Superior temporal gyrus (tissue), 1 donor: ENCODE measurements at regions not wholly inside any gene's neighbourhood (a gene's known extent, or its start where the extent isn't known, plus 50 kb on each side); places are given as distances from the start of the nearest gene placed in this dataset.

Experiments used
- DNase-seq: peaks from one replicate; pipeline ENCODE4 v3.0.0-alpha.2; 2016; ENCODE audit errors: extremely low spot score

DNA sequence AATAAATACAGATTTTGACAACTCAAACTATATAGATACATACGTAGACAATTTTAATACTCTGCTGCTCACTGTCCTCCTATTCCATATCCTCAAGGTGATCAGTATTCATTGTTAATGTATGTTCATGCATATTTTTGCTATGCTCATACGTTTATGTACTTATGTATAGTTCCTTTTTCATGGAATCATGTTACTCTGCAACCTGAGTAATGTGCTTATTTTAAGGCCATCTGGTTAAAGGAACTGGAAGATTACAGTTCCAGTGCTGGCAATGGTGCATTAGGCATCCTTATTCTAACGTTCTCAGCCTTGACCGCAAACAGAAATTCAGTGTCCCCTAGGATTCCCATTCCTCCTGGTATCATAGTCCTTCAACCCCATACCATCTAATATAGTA is 385.0 kb upstream of the TNP1 start:
- DNase-seq = no peak

DNA sequence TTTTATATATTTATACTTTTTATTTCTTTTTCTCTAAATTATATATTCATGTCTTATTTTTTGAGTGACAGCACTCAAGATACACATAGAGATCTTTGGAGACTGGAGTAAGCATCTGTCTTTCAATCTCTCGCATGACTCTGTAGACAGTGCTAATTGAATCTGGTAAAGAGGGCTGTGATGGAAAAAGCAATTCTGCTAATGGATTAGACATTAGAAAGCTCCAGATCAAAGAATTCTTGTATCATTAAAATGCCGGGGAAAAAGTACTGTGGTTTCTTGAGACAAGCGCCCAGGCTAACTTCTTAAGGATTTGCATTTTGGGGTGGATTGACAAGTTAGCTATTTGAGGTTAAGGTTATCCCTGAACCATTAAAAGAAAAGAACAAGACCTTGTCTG is 383.1 kb upstream of the TNP1 start:
- DNase-seq = no peak

DNA sequence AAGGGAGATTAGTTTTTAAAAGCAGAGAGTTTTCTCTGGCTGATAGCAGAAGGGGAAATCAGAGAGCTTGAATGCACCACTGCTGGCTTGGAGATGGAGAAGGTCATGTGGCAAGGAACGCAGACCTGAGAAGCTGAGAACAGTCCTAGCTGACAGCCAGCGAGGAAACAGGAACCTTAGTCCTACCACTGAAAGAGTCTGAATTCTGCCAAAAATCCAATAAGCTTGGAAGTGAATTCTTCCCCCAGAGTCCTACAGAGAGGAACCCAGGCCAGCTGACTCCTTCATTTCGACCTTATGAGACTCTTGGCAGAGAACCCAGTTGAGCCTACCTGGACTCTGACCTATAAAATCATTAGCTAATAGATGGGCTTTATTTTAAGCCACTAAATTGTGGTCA is 371.9 kb upstream of the TNP1 start:
- DNase-seq = no peak

DNA sequence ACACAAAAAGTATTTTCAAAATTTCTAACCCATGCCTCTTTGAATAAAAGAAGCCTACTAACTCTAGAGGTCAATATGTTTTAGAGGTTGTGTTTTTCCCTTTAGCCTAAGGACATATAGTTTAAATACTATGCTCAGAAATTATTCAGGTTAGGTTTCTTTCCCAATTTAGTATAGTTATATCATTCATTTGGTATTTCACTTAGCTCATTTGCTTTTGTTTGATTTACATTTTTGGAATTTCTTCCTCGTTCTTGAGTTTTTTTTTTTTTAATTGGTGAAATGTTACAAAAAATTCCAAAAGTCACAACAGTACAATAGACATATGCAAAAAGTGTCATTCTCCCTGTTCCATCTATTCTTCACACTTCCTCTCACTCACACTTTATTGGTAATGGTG is 371.3 kb upstream of the TNP1 start:
- DNase-seq = no peak

DNA sequence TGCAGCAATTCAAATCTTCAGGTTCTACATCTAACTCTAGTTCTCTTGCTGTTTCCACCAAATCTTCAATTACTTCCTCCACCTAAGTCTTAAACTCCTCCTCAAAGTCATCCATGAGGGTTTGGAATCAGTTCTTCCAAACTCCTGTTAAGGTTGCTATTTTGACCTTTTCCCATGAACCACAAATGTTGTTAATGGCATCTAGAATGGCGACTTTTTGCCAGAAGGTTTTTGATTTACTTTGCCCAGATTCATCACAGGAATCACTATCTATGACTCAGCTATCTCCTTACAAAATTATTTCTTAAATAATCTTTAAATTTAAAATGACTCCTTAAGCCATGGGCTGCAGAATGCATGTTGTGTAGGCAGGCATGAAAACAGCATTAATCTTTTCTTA is 368.9 kb upstream of the TNP1 start:
- DNase-seq = no peak

DNA sequence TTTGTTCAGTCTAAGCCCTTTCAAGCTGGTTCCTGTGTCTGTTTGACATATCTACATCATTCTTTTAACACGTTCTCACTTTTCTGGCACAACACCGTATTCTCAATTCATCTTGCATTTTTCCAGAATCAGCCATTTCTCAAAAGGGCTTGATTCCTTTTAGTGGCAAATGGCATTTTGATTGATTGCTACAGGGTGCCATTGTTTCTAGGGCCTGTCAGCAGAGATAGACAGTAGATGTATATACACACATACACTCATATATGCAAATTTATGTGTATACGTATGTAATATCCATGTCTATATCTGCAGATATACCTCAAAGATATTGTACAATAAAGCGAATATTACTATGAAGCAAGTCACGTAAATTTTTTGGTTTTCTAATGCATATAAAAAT is 367.9 kb upstream of the TNP1 start:
- no peak for DNase-seq

DNA sequence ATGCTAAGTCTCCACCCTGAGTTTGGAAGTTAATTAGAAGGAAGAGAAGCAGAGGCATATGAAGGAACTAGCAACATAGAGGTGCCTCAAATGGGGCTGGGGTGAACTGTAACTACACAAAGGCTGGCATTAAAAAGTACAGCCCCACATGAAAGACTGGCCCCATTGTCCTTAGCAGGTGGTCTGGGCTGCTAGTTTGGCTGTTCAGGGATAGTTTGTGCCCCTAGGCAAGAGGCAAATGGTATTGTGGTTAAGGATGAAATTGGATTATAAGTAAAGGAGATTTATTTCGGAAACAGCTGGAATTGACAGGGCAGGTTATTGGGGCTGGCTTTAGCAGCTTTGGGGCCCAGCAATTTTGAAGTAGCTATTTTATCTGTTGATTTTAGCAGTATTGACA is 365.7 kb upstream of the TNP1 start:
- DNase-seq = no peak

DNA sequence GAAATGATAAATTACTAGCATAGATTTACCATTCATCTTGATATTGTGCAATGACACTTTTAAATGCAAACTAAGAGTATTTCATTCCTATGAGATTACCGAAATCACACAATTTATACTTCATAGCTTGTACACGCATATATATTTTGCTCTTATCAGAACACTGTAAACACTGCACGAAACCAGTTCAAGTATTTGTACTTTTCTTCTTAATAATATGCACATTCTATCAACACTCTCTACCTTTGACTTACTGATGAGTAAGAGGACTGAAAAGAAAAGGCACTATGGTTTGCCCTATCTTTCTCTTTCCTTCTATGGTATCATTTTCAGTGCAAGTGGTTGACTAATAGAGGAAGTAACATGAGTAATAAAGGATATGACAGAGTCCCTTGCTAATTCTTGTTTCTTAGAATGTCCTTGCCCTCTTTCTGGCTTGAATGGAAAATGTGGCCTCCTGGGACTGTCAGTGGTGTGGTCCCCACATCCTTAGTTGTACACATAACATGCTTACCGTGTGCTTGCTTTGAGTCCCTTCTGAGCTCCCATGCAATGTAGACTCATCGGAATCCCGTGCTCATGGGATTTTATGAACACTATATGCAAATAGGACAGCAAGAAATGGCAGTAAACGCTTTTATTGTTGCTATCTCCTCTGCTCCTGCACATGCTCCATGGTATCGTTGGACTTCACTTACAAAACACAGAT is 363.5 kb upstream of the TNP1 start:
- no peak for DNase-seq

DNA sequence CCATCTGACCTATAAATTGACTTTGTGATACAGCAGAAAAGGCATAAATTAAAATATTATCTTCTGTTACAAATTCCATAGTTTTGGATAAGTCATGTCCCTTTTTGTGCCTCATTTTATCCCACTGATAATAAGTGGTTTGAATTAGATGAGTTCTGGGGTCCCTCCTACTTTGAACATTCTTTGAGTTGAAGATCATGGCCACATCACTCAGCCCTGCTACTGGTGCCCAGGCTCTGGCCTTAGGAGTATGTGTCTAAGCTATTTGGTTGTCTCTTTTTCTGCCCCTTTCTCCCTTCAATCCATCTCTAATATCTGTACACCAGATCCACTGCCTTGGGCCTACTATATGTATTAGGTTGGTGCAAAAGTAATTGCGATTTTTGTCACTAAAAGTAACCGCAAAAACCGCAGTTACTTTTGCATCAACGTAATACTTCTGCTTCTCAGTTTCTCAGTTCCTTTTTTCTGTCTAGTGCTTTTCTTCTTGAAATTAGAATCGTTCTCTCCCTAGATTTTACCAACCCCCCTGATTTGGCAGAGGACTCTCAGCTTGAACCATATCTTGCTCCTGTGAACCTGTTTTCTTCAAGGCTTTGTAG is 362.5 kb upstream of the TNP1 start:
- DNase-seq = no peak

DNA sequence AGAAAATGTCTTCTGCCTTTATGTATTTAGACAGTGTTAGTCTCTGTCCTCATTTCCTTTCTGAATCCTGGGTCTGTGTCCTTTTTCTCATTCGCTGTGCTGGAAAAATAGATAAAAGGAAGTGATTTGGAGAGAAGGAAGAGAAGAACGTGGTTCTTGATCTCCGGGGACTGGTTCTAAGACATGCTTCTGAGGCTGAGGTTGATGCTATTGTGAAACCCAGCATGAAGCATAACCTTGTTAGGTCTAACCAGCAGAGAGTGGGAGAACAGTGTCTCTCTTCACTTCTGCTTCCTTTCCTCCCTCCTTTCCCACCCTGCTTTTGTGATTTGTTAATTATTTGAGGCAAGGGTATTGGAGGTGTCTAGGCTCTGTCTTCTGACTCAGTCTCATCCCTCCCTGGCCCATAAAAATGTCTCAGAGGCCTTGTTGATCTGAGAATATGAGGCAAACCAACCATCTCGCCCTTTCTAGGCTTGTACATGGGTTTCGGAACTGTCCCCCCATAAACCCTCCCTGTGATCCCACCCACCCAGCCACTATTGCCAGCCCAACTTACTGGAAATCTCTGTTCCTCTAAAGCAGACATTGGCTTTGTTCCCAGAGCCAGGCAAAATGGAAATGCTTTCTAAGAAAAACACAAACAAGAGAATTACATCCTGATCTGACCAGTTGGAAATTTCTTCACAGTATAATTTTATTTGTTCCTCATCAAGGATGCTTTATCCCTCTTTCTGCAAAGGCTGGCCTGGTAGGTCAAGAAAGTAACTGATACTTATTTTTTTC is 360.6 kb upstream of the TNP1 start:
- DNase-seq = no peak

DNA sequence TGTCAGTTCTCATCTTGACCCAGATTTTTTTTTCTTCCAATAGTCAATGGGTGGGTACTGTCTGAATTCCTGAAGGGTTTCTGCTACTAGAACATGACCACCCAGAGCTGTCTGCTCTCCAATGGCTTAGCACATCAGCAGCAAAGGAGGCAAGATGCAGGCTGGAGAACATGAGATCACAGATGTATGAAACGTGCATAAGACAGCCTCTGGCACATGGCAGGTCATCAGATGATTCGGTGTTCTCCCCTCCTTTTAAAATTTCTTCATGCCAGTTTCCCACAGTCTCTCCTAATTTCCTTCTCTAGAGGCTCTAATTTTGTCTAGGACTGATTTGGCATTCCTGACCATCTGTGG is 359.3 kb upstream of the TNP1 start:
- DNase-seq = no peak

DNA sequence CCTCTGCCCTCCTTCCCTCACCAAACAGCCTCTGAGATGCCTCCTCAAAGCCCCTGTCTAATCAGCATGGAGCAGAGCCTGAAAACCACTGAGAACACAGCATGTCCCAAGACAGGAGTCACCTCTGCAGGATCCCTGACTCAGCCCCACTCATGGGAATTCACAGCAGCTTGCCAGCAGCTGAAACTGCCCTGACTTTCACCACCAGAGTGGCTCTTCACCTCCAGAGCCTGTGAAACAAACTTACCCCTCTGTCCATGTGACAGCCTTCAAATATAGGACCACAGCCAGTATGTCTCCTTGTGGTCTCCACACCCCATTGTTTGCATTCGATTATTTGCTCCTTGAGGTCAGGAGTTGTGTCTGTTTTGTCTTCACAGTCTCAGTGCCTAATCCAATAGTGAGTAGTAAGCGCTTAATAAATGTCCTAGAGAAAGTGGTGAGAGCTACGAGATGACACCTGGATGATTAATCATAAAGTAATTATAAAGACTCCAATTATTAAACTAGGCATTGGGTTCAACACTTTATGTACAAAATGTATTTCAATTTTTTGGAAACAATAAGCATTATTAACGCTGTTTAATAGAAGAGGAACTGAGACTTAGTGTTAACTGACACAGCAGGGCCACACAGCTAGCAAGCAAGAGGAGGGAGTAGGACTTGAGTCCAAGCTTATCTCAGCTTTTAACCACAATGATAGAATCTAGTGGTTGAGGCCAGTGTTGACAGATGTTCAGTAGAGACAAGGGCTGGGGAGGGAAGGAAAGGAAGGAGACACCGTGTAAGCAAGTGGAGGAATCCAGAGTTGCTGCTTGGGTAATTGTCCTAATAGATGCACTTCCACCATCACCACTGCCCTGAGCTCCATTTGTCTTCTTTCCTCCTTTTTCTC is 358.7 kb upstream of the TNP1 start:
- no peak for DNase-seq

DNA sequence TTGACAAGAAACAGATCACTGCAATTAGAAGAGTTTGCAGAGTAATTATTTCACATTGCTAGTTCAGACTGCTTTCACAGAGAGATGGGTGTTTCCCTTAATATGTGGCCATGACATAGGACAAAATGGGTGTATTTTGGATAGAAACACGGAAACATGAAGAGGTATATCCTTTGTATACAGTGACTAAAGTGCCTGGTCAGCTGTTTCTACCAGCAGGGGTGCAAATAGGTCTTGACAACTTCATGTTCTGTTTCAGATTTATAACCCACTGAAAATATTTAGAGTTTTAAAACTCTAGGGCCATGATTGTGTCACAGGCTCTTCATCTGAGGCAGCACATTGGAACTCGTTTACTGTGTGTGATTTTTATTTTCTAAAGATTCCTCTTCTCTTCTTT is 357.1 kb upstream of the TNP1 start:
- no peak for DNase-seq

DNA sequence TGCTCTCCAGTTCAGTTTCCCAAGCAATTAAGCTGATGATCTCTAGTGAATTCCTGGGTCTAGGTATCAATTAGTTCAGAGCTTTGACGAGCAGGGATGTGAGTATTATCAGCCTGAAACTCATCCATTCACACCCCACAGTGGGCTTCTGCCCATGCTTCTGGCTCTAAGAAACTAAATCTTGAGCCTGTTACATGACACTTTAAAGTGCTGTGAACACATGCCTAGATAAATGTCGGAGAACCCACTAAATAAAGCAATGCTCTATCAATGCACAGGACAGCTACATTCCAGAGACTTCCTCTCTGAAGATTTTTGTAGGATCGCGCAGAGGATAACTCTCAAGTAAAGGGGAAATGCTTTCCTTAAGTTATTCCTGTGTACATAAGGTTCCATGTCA is 356.5 kb upstream of the TNP1 start:
- DNase-seq = no peak

DNA sequence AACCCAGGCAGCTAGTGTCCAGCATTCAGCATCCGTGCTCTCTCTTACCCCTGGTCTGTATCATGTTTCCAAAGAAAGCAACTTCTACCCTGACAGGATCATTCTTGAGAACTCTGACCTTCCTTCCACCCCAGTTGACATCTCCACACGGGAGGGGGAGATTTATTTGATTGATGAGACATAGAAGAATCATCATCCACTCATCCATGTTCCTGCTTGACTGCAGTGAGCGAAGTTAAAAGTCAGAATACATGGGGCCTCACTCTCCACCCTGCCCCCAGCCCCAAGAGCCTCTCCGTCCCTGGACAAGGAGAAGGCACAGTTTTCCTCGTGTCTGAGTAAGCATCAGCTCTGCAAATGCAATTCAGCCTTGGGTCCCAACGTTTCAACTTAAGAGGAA is 356.0 kb upstream of the TNP1 start:
- no peak for DNase-seq

DNA sequence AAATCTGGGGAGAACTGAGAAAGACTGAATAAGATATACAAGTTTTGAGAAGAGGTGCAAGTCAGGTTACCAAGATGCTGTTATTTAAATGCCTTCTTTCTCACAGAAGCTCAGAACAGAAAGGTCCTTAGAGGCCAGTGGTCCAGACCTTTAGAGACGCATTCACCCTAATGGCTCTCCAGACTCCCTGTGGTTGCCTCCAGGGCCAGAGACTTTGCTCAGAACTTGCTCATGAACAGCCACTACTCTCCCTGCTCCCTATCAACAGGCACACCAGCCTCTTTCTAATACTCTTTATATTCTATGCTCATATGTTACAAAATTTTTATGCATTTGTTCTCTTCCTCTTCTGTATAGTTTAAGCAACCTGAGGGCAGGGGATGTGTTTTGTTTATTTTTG is 349.0 kb upstream of the TNP1 start:
- DNase-seq = no peak

DNA sequence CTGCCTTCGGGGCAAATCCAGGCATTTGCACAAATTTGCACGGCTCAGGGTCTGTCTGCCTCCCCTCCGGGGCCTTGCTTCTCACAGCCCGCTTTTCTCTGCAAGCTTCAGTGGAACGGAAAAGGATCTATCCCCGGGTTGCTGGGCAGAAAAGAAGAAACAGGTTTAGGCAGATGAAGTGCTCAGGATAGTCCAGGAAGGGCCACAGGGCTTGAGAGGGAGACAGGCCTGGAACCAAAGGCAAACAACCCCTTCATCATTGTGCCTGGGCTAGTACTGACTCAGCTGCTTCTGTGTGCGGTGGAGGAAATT is 347.8 kb upstream of the TNP1 start:
- no peak for DNase-seq

DNA sequence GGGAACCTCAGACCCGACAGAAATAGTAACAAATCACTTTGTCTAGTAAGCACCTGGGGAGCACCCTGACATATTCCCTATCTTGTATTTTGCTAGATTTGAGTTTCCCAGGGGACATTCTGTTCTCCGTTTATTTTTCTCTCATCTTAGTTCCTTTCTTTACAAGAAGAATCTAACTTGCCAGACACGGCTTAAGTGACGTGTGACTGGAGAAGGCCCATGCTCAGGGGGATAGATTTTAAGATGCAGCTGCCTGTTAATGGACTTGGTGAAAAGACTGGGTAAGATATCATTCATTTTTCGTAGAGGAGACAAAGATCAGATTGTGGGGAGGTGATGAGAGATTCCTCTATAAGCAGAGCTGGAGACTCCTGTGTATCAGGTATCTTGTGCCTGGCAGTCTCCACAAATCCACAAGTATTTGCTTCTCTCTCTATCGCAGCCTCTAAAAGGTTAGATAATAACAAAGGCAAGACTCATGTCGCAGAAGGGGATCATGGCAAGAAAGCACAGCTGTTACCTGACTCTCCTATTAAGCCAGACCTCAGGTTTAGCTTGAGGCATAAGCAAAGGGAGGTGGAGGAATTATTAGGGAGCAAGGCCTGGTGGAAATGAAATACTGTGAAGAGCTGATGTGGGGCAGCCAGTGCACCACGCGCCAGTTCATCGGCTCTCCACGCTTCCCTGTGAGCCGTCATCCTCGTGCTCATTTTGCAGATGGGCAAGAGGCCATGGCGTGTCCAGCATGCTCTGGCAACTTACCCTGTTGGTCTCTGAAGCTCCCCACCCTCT is 347.2 kb upstream of the TNP1 start:
- DNase-seq = no peak

DNA sequence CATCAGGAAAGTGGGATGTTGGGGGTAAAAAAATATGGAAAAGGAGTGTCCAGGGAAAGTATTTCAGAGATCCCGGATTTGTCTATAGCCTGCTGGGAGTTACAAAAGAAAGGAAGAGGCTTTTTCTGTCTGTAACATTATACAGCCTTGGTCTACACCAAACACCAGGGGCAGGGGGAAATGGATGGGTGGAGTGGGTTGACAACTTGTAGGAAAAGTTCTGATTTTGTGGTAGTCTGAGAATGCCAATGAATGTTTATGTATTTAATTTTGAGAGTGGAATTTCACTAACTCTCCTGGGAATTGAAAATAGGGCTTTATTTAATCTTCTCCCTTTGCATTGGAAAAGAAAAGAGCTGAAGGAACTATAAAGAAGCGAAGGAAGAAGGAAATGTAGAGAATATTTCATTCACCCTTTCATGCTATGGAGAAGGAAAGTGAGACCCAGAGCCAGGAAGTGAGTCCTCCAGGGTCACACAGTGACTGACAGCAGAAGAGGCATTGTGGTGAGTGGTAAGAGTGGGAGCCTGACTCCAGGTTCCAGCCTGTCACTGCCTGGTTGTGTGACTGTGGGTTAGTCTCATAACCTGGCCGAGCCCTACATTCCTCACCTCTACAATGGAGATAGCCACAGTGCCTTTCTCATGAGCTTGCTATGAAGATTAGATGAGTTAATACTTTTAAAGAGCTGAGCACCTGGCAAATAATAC is 346.3 kb upstream of the TNP1 start:
- DNase-seq = no peak

DNA sequence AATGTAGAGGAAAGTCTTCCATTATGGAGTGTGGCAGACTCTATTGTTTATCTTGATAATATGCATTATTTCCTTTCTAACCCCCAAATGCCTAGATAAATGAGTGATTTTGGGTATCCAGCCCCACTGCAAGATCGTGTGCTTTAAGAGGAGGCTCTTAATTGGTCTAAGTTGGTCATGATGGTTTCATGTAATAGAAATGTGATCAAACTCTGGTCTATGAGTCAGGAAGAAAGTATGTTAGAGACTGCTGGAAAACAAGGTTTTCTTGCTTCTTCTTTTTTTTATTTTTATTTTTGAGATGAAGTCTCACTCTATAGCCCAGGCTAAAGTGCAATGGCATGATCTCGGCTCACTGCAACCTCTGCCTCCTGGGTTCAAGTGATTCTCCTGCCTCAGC is 344.5 kb upstream of the TNP1 start:
- no peak for DNase-seq

DNA sequence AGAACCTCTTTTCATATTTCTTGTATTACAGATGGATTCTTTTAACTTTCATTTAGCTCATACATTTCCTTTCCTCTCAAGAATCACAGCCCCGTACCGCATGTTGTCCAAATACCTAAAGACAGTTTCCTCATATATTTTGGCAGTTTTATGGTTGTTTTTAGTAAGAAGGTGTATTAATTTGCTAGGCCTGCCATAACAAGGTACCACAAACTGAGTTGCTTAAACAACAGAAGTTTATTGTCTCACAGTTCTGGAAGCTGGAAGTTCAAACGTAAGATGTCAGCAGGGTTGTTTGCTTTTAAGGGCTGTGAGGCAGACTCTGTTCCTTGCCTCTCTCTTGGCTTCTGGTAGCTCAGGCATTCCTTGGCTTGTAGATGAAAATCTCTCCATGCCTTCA is 343.2 kb upstream of the TNP1 start:
- DNase-seq = no peak
